SH-SY5Y (cell line): ENCODE measurements at regions not wholly inside any gene's neighbourhood (a gene's known extent, or its start where the extent isn't known, plus 50 kb on each side); places are given as distances from the start of the nearest gene placed in this dataset.

Experiments
- GATA2 ChIP-seq: IDR thresholded peaks from 2 replicates; pipeline ENCODE4 v1.6.1; 2011; ENCODE audit warnings: mild to moderate bottlenecking, low read depth, low read length
- GATA3 ChIP-seq: IDR thresholded peaks from 2 replicates; pipeline ENCODE4 v1.6.1; 2011; ENCODE audit warnings: low read depth, mild to moderate bottlenecking, low read length, moderate library complexity

- TF ChIP-seq GATA2 (no peak), GATA3 (no peak)
Observed at GRCh38 chr5:20609126-20609525, 621.1 kb upstream of the CDH18 start.
